Duodenal mucosa (tissue), 2 donors: ENCODE measurements at regions not wholly inside any gene's neighbourhood (a gene's known extent, or its start where the extent isn't known, plus 50 kb on each side); places are given as distances from the start of the nearest gene placed in this dataset.

Experiments
- H3K27ac ChIP-seq: one replicate; pipeline ENCODE4 v1.7.0; 2013; ENCODE audit warnings: low read depth, low read length
- H3K27me3 ChIP-seq, 2 donors: one replicate each; pipeline ENCODE4 v1.7.0; 2013; ENCODE audit warnings: low read length in 2 of 2, control low read depth in 1 of 2; ENCODE audit not compliant: insufficient read depth in 2 of 2, control insufficient read depth in 1 of 2
- H3K36me3 ChIP-seq, 2 donors: one replicate each; pipeline ENCODE4 v1.7.0; 2013; ENCODE audit warnings: low read length in 2 of 2, control low read depth in 1 of 2; ENCODE audit not compliant: insufficient read depth in 2 of 2, control insufficient read depth in 1 of 2
- H3K4me1 ChIP-seq, 2 donors: one replicate each; pipeline ENCODE4 v1.7.0; 2013; ENCODE audit warnings: low read length in 2 of 2, control low read depth in 1 of 2; ENCODE audit not compliant: insufficient read depth in 2 of 2, control insufficient read depth in 1 of 2
- H3K4me3 ChIP-seq, 2 donors: one replicate each; pipeline ENCODE4 v1.7.0; 2013; ENCODE audit warnings: low read length in 2 of 2, low read depth in 1 of 2
- H3K9ac ChIP-seq, 2 donors: one replicate each; pipeline ENCODE4 v1.7.0; 2013; ENCODE audit warnings: low read length in 2 of 2, low read depth in 1 of 2
- H3K9me3 ChIP-seq, 2 donors: one replicate each; pipeline ENCODE4 v1.7.0; 2013; ENCODE audit warnings: low read length in 2 of 2, control low read depth in 1 of 2; ENCODE audit not compliant: control insufficient read depth in 1 of 2

- Histone ChIP-seq H3K9ac (no peak overlapping the region), H3K27me3 (peaks cover 0 to 4% of the 10 kb centered on the region in 2 donors), H3K4me1 (no peaks in the 10 kb centered on the region), H3K27ac (no peak overlapping the region), H3K9me3 (no peaks in the 10 kb centered on the region), H3K4me3 (no peak overlapping the region), H3K36me3 (no peaks in the 10 kb centered on the region)
Observed at GRCh38 chr2:239876271-239876947, 148.7 kb downstream of the NDUFA10 start.

- H3K36me3 ChIP-seq, result no peaks in the 10 kb centered on the region
- H3K27me3 ChIP-seq, result peaks cover 0 to 4% of the 10 kb centered on the region in 2 donors
- H3K27ac ChIP-seq, result no peak overlapping the region
- no peaks in the 10 kb centered on the region for H3K4me1 ChIP-seq
- no peaks in the 10 kb centered on the region for H3K9me3 ChIP-seq
- H3K4me3 ChIP-seq, result no peak overlapping the region
- H3K9ac ChIP-seq, result no peak overlapping the region
Observed at GRCh38 chr2:239874636-239875356, 150.3 kb downstream of the NDUFA10 start.

- Histone ChIP-seq H3K27ac (no peak overlapping the region), H3K4me1 (no peaks in the 10 kb centered on the region), H3K36me3 (no peaks in the 10 kb centered on the region), H3K27me3 (peaks cover 0 to 4% of the 10 kb centered on the region in 2 donors), H3K4me3 (no peak overlapping the region), H3K9me3 (no peaks in the 10 kb centered on the region), H3K9ac (no peak overlapping the region)
Observed at GRCh38 chr2:239873656-239874635, 151.2 kb downstream of the NDUFA10 start.

- peaks cover 0 to 4% of the 10 kb centered on the region in 2 donors for H3K27me3 ChIP-seq
- H3K4me3 ChIP-seq, result no peak overlapping the region
- no peak overlapping the region for H3K27ac ChIP-seq
- peaks cover 4 to 19% of the 10 kb centered on the region in 2 donors for H3K9me3 ChIP-seq
- no peak overlapping the region for H3K9ac ChIP-seq
- no peaks in the 10 kb centered on the region for H3K4me1 ChIP-seq
- H3K36me3 ChIP-seq, result no peaks in the 10 kb centered on the region
Observed at GRCh38 chr2:239871481-239872435, 153.4 kb downstream of the NDUFA10 start.

- H3K4me1 ChIP-seq, result no peaks in the 10 kb centered on the region
- no peak overlapping the region for H3K4me3 ChIP-seq
- H3K36me3 ChIP-seq, result no peaks in the 10 kb centered on the region
- no peak overlapping the region for H3K27ac ChIP-seq
- H3K27me3 ChIP-seq, result no peaks in the 10 kb centered on the region
- H3K9ac ChIP-seq, result no peak overlapping the region
- peaks cover 13 to 23% of the 10 kb centered on the region in 2 donors for H3K9me3 ChIP-seq
Observed at GRCh38 chr2:239870863-239871262, 154.3 kb downstream of the NDUFA10 start.

- H3K4me1 ChIP-seq, result no peaks in the 10 kb centered on the region
- H3K9me3 ChIP-seq, result peaks cover 13 to 23% of the 10 kb centered on the region in 2 donors
- no peak overlapping the region for H3K9ac ChIP-seq
- H3K27ac ChIP-seq, result no peak overlapping the region
- H3K4me3 ChIP-seq, result no peak overlapping the region
- no peaks in the 10 kb centered on the region for H3K27me3 ChIP-seq
- H3K36me3 ChIP-seq, result no peaks in the 10 kb centered on the region
Observed at GRCh38 chr2:239870276-239870675, 154.9 kb downstream of the NDUFA10 start.

- Histone ChIP-seq H3K4me3 (no peak overlapping the region), H3K36me3 (no peaks in the 10 kb centered on the region), H3K27ac (no peak overlapping the region), H3K9me3 (peaks cover 13 to 23% of the 10 kb centered on the region in 2 donors), H3K27me3 (no peaks in the 10 kb centered on the region), H3K9ac (no peak overlapping the region), H3K4me1 (no peaks in the 10 kb centered on the region)
Observed at GRCh38 chr2:239869272-239870155, 155.6 kb downstream of the NDUFA10 start.

GRCh38 chr2:239868556-239869181 lies 156.5 kb downstream of the NDUFA10 start:
- Histone ChIP-seq H3K36me3 (no peaks in the 10 kb centered on the region), H3K4me3 (no peak overlapping the region)

More at GRCh38 chr2:239868556-239869181, 156.5 kb downstream of the NDUFA10 start:
- Histone ChIP-seq H3K4me1 (no peaks in the 10 kb centered on the region), H3K27ac (no peak overlapping the region), H3K9me3 (peaks cover 13 to 23% of the 10 kb centered on the region in 2 donors), H3K9ac (no peak overlapping the region), H3K27me3 (no peaks in the 10 kb centered on the region)
